ENCODE measurements at regions not wholly inside any gene's neighbourhood (a gene's known extent, or its start where the extent isn't known, plus 50 kb on each side); places are given as distances from the start of the nearest gene placed in this dataset.

DNA sequence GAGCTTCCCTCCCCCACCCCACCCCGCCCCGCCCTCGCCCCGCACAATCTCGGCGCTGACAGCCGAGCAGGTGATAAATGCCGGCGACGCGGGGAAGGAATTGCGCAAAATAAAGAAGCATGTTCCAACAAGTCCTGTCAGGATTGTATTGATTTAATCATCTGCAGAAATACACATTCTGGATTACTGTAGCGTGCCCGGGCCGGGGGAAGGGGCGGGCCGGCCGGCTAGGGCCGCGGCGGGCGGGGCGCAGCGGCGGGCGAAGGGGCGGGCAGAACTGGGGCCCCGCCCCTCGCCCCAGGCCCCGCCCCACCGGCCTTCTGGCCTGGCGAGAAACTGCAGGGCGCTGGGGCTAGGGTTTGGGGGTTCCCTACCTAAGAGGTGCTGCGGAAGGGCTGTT is 88.9 kb upstream of the PAX2 start:
- DNase-seq (peak in 4 of 5 donors; percentile 54 to 83 (median 65)), FAIRE-seq (no peak)
- peaks cover 0 to 7% (median 0%) of the 10 kb centered on the region in 3 donors for H3K4me1 ChIP-seq (ENCODE audit: control insufficient read depth in 2 of 3, insufficient read depth in 2 of 3, low read depth in 1 of 3, low read length in 3 of 3)
- H3K27ac ChIP-seq (ENCODE audit: low read depth in 2 of 2, low read length in 2 of 2) = no peak overlapping the region
- H3K27me3 ChIP-seq (ENCODE audit: control insufficient read depth, insufficient read depth, low read length) = peaks cover 19% of the 10 kb centered on the region
- H3K9me3 ChIP-seq (ENCODE audit: control insufficient read depth in 2 of 3, insufficient read depth in 1 of 3, low read length in 3 of 3) = no peaks in the 10 kb centered on the region
- no peak overlapping the region for H3K9ac ChIP-seq (ENCODE audit: low read length in 3 of 3)
- H3K36me3 ChIP-seq (ENCODE audit: control insufficient read depth in 2 of 3, insufficient read depth in 3 of 3, low read length in 3 of 3) = no peaks in the 10 kb centered on the region
- intact Hi-C loops (cut with DNase I) = no loop called here
- TF ChIP-seq, protein P1, sequence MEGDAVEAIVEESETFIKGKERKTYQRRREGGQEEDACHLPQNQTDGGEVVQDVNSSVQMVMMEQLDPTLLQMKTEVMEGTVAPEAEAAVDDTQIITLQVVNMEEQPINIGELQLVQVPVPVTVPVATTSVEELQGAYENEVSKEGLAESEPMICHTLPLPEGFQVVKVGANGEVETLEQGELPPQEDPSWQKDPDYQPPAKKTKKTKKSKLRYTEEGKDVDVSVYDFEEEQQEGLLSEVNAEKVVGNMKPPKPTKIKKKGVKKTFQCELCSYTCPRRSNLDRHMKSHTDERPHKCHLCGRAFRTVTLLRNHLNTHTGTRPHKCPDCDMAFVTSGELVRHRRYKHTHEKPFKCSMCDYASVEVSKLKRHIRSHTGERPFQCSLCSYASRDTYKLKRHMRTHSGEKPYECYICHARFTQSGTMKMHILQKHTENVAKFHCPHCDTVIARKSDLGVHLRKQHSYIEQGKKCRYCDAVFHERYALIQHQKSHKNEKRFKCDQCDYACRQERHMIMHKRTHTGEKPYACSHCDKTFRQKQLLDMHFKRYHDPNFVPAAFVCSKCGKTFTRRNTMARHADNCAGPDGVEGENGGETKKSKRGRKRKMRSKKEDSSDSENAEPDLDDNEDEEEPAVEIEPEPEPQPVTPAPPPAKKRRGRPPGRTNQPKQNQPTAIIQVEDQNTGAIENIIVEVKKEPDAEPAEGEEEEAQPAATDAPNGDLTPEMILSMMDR (IDR thresholded peaks at IDR 0.05; ENCODE audit: borderline replicate concordance, extremely low read depth, insufficient read depth) = no peak
- no peak overlapping the region for H3K4me3 ChIP-seq (ENCODE audit: low read length in 3 of 3)

DNA sequence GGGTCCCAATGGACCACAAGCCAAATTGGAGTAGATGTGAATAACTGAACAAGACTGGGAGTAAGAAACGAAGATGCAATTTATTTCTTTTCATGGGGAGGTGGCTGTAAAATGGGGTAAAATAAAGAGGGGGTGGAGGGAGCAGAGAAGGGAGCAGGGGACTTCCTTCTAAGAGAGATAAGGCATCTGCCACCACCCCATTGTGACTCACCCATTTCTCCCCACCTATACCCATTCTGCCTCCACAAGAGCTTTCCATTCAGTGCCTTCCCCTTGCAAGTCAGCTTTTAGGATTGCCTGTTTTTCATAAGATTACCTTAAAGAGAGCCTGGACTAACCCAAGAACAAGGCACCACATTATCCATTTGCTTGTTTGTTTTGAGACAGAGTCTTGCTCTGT is 87.1 kb upstream of the PAX2 start:
- Histone ChIP-seq H3K9me3 (ENCODE audit: control insufficient read depth in 2 of 3, insufficient read depth in 1 of 3, low read length in 3 of 3) (no peaks in the 10 kb centered on the region), H3K36me3 (ENCODE audit: control insufficient read depth in 2 of 3, insufficient read depth in 3 of 3, low read length in 3 of 3) (no peaks in the 10 kb centered on the region), H3K4me1 (ENCODE audit: control insufficient read depth in 2 of 3, insufficient read depth in 2 of 3, low read depth in 1 of 3, low read length in 3 of 3) (peaks cover 0 to 7% (median 0%) of the 10 kb centered on the region in 3 donors), H3K4me3 (ENCODE audit: low read length in 3 of 3) (no peak overlapping the region), H3K27me3 (ENCODE audit: control insufficient read depth, insufficient read depth, low read length) (peaks cover 21% of the 10 kb centered on the region), H3K9ac (ENCODE audit: low read length in 3 of 3) (no peak overlapping the region), H3K27ac (ENCODE audit: low read depth in 2 of 2, low read length in 2 of 2) (no peak overlapping the region)
- TF ChIP-seq, protein P1 (IDR thresholded peaks at IDR 0.05; ENCODE audit: borderline replicate concordance, extremely low read depth, insufficient read depth) = no peak
- DNase-seq (no peak), FAIRE-seq (no peak)
- intact Hi-C loops (cut with DNase I) = no loop called here

DNA sequence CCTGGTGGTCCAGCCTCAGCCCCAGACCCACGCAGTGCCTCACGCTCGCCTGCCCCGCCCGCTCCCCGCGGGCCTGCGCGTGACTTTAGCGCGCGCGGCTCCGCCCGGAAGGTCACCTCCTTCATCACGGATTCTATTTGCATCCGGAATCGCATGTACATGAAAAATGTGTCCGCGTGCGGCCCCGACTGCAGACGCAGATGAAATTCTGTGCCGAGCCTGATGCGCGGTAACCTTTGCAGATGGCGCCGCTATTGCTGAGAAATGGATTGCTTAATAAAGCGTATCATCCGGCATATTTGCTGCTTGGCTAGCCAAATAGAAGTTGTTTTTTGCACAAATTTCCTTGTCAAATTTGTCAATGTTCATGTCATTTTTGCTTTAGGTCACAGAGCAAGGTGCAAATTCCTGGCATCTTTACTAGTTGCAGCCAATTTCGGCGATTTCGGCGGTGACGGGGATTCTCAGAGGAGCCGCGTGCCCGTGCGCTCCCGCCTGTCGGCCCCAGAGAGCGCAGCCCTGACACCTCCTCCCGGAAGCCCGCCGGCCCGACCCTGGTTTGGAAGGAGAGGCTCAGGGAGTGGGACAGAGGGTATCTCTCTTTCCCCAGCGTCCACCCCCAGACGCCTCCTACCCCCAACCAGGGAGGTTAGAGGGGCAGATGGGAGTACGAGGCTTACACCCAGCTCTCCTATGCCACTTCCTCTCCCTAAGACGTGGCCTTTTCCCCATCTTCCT is 85.9 kb upstream of the PAX2 start:
- Histone ChIP-seq H3K27ac (ENCODE audit: low read depth in 2 of 2, low read length in 2 of 2) (no peak overlapping the region), H3K36me3 (ENCODE audit: control insufficient read depth in 2 of 3, insufficient read depth in 3 of 3, low read length in 3 of 3) (no peaks in the 10 kb centered on the region), H3K9me3 (ENCODE audit: control insufficient read depth in 2 of 3, insufficient read depth in 1 of 3, low read length in 3 of 3) (no peaks in the 10 kb centered on the region), H3K9ac (ENCODE audit: low read length in 3 of 3) (no peak overlapping the region), H3K27me3 (ENCODE audit: control insufficient read depth, insufficient read depth, low read length) (peaks cover 21% of the 10 kb centered on the region), H3K4me3 (ENCODE audit: low read length in 3 of 3) (no peak overlapping the region), H3K4me1 (ENCODE audit: control insufficient read depth in 2 of 3, insufficient read depth in 2 of 3, low read depth in 1 of 3, low read length in 3 of 3) (peaks cover 0 to 7% (median 0%) of the 10 kb centered on the region in 3 donors)
- FAIRE-seq (no peak), DNase-seq (peak in 2 of 5 donors; percentile 37 to 48)
- intact Hi-C loops (cut with DNase I) = no loop called here
- TF ChIP-seq, protein P1 (IDR thresholded peaks at IDR 0.05; ENCODE audit: borderline replicate concordance, extremely low read depth, insufficient read depth) = no peak
